Activated naive CD4-positive, alpha-beta T cell treated with anti-CD3 and anti-CD28 coated beads, Interleukin-2, amount 10 ng/mL, durations not matched to agents 7 days and 5 days (primary cell): ENCODE measurements at regions not wholly inside any gene's neighbourhood (a gene's known extent, or its start where the extent isn't known, plus 50 kb on each side); places are given as distances from the start of the nearest gene placed in this dataset.

Experiments
- CTCF ChIA-PET: fragments of 350-600 bp; sonication (Branson Sonifier 250); formaldehyde crosslinking; loops from one replicate; lab custom pipeline; 2021; ENCODE audit warnings: antibody characterized with exemption; lab: Charles Lee
- DNase-seq: peaks from one replicate; pipeline ENCODE4 v3.0.0-alpha.2; 2020
- H3K27ac Mint-ChIP-seq: one replicate; pipeline ENCODE4 v1.8.0; 2021; ENCODE audit warnings: mild to moderate bottlenecking, moderate library complexity, mixed read lengths
- H3K27me3 Mint-ChIP-seq: one replicate; pipeline ENCODE4 v1.8.0; 2021; ENCODE audit warnings: mild to moderate bottlenecking, mixed read lengths
- H3K36me3 Mint-ChIP-seq: one replicate; pipeline ENCODE4 v1.8.0; 2021; ENCODE audit warnings: mixed read lengths
- H3K4me1 Mint-ChIP-seq: one replicate; pipeline ENCODE4 v1.8.0; 2021; ENCODE audit warnings: mixed read lengths
- H3K4me3 Mint-ChIP-seq: one replicate; pipeline ENCODE4 v1.8.0; 2021; ENCODE audit warnings: mild to moderate bottlenecking, moderate library complexity, mixed read lengths
- H3K9me3 Mint-ChIP-seq: one replicate; pipeline ENCODE4 v1.8.0; 2021; ENCODE audit warnings: mixed read lengths

- Mint-ChIP-seq H3K27me3 (no peaks in the 10 kb centered on the region), H3K4me3 (no peak overlapping the region), H3K9me3 (peaks cover 8% of the 10 kb centered on the region), H3K36me3 (no peaks in the 10 kb centered on the region), H3K27ac (no peak overlapping the region), H3K4me1 (no peaks in the 10 kb centered on the region)
- CTCF ChIA-PET: no interaction called here
- DNase-seq: no peak
Measured at GRCh38 chr18:56267334-56267733, 371.1 kb downstream of the TXNL1 start.

DNA sequence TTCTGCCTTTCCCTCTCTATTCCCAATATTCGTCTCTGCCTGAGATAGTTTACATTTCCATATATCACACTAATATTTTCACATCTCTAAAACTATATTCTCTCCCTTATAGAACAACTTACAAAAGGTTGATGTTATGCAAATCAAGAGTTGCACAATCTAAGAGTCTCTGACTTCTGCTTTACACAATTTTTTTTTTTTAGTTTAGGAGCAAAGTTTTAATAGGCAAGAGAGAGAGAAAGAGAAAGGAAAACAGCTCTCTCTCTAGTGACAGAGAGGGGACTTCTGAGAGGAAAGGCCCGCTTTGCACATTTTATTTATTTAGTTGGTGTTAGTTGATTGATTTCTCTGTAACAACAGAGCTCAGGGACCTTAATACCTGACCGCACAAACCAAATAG is 380.2 kb downstream of the TXNL1 start:
- H3K9me3 Mint-ChIP-seq: no peaks in the 10 kb centered on the region
- no peak overlapping the region for H3K4me3 Mint-ChIP-seq
- DNase-seq: no peak
- no peak overlapping the region for H3K27ac Mint-ChIP-seq
- CTCF ChIA-PET: no interaction called here
- no peaks in the 10 kb centered on the region for H3K4me1 Mint-ChIP-seq
- H3K36me3 Mint-ChIP-seq: no peaks in the 10 kb centered on the region
- H3K27me3 Mint-ChIP-seq: no peaks in the 10 kb centered on the region

DNA sequence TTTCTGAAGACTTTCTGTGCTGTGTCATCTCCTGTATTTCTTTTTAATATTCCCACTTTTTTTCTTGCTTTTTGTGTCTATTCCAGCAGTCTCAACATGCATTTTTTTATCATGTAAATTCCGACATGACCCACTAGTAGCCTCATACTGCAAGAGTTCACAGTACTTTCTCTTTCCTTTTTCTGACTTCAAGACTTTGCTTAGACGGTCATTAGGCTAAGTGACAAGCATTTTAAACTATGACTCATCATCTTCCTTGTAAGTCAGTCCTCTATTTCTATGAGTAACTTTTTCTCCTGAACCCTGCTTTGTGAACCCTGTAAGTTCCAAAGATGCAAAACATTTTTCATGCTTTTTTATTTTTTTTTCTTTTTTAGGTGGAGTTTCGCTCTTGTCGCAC is 381.2 kb downstream of the TXNL1 start:
- H3K4me3 Mint-ChIP-seq: no peak overlapping the region
- H3K27ac Mint-ChIP-seq: no peak overlapping the region
- CTCF ChIA-PET: no interaction called here
- no peaks in the 10 kb centered on the region for H3K27me3 Mint-ChIP-seq
- H3K4me1 Mint-ChIP-seq: no peaks in the 10 kb centered on the region
- no peak for DNase-seq
- H3K36me3 Mint-ChIP-seq: no peaks in the 10 kb centered on the region
- no peaks in the 10 kb centered on the region for H3K9me3 Mint-ChIP-seq

GRCh38 chr18:56256659-56257058 is 381.7 kb downstream of the TXNL1 start:
- H3K9me3 Mint-ChIP-seq: no peaks in the 10 kb centered on the region
- H3K4me1 Mint-ChIP-seq: no peaks in the 10 kb centered on the region
- H3K36me3 Mint-ChIP-seq: no peaks in the 10 kb centered on the region
- H3K27me3 Mint-ChIP-seq: no peaks in the 10 kb centered on the region
- DNase-seq: no peak
- no peak overlapping the region for H3K27ac Mint-ChIP-seq
- CTCF ChIA-PET: no interaction called here
- H3K4me3 Mint-ChIP-seq: no peak overlapping the region

DNA sequence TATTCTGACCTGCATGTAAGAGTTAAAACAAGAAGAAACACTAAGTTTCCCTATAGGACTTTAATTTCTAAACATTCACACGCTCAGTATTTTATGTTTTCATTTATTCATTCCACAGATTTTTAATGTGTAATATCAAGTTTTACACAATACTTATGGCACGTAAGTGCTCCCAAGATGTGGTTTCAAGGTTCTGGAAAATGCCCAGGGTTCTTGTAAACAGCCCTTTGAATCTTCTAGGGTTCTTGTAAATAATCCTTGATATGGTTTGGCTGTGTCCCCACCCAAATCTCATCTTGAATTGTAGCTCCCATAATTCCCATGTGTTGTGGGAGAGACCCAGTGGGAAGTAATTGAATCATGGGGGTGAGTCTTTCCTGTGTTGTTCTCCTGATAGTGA is 383.0 kb downstream of the TXNL1 start:
- no peaks in the 10 kb centered on the region for H3K9me3 Mint-ChIP-seq
- CTCF ChIA-PET: no interaction called here
- H3K4me3 Mint-ChIP-seq: no peak overlapping the region
- H3K36me3 Mint-ChIP-seq: no peaks in the 10 kb centered on the region
- DNase-seq: no peak
- H3K27ac Mint-ChIP-seq: no peak overlapping the region
- no peaks in the 10 kb centered on the region for H3K4me1 Mint-ChIP-seq
- H3K27me3 Mint-ChIP-seq: no peaks in the 10 kb centered on the region

- CTCF ChIA-PET: no interaction called here
- no peak overlapping the region for H3K27ac Mint-ChIP-seq
- H3K27me3 Mint-ChIP-seq: no peaks in the 10 kb centered on the region
- no peaks in the 10 kb centered on the region for H3K36me3 Mint-ChIP-seq
- peaks cover 6% of the 10 kb centered on the region for H3K4me1 Mint-ChIP-seq
- no peak overlapping the region for H3K4me3 Mint-ChIP-seq
- no peak for DNase-seq
- no peaks in the 10 kb centered on the region for H3K9me3 Mint-ChIP-seq
Measured at GRCh38 chr18:56252456-56252855, 385.9 kb downstream of the TXNL1 start.

GRCh38 chr18:56248610-56249235 is 389.7 kb downstream of the TXNL1 start:
- Mint-ChIP-seq H3K4me3 (no peak overlapping the region), H3K27ac (no peak overlapping the region), H3K36me3 (no peaks in the 10 kb centered on the region), H3K27me3 (no peaks in the 10 kb centered on the region), H3K9me3 (no peaks in the 10 kb centered on the region), H3K4me1 (peaks cover 6% of the 10 kb centered on the region)
- DNase-seq: no peak
- CTCF ChIA-PET: no interaction called here

DNA sequence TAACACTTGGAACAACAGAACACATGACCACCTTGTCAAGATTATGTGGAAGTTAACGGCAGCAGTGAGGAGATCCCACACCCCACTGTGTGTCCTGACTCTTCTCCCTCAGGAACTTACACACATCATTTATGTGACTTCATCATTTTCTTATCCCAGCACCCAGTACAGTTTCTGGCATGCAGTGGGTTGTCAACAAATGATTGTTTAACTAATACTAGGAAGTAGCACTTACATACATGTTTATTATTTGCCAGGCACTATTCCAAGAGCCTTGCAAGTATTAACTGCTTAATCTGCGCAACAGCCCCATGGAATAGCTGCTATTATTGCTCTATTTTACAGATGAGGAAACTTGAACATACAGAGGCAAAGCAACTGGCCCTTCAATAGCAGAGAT is 391.5 kb downstream of the TXNL1 start:
- Mint-ChIP-seq H3K4me3 (no peak overlapping the region), H3K36me3 (no peaks in the 10 kb centered on the region), H3K4me1 (peaks cover 6% of the 10 kb centered on the region), H3K9me3 (peaks cover 2% of the 10 kb centered on the region), H3K27ac (no peak overlapping the region), H3K27me3 (no peaks in the 10 kb centered on the region)
- CTCF ChIA-PET: no interaction called here
- DNase-seq: no peak

DNA sequence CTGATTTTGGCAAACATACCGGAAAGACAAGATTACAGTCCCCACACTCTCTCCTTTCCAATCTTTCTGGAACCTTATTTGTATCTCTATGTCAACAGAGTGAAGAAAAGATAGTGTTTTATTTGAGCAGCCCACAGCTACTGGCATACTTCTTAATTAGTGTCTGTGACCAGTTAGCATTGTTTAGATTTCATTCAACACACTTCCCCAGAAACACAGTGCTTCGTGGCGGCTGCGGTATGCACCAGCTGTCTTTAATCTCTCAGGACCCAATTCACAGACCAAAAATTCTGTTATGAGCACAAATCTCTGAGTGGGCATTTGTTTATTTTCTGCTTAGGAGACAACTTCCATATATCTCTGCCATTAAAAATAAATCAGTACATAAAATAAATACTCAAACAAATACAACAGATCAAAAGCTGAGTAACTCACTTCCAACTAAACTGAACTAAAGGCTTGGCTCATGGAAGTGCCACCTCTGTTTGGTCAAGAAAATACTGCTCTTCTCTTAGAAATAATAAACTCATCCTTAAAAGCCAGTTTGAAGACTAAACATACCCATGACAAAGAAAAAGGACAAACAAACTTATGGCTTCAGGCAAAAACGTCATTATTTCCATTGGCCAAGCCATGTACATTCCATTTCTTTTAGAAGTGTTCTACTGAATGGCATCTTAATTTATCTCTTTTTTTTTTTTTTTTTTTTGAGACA is 392.4 kb downstream of the TXNL1 start:
- H3K9me3 Mint-ChIP-seq: peaks cover 2% of the 10 kb centered on the region
- no peak overlapping the region for H3K4me3 Mint-ChIP-seq
- CTCF ChIA-PET: interaction anchor here (0.7 kb wide), 1 partner anchor 10 kb away, joined by 3 read pairs; no protein-coding TSS in a partner anchor
- H3K4me1 Mint-ChIP-seq: peaks cover 6% of the 10 kb centered on the region
- H3K36me3 Mint-ChIP-seq: no peaks in the 10 kb centered on the region
- no peak for DNase-seq
- H3K27me3 Mint-ChIP-seq: no peaks in the 10 kb centered on the region
- H3K27ac Mint-ChIP-seq: peak overlapping the region; percentile 39

DNA sequence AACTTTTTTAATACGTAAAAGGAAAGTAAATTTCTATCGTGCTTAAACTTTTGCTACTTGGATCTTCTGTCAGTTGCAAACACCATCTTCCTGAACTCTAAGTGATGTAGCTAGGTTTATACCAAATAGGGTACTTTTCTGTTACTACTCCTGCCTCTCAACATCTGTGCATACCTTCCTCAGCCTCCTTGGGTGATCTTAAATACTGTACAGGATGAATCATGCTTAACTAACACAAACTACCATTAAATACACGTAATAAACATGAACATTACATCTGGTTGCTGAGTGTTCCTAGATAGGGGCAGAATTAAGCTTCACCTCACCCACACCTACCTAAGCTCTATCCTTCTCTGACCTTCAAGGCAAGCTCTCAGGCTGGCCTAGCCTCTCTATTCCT is 398.0 kb downstream of the TXNL1 start:
- Mint-ChIP-seq H3K27ac (no peak overlapping the region), H3K4me1 (no peaks in the 10 kb centered on the region), H3K27me3 (peaks cover 4% of the 10 kb centered on the region), H3K36me3 (no peaks in the 10 kb centered on the region), H3K9me3 (peaks cover 4% of the 10 kb centered on the region), H3K4me3 (no peak overlapping the region)
- CTCF ChIA-PET: no interaction called here
- DNase-seq: no peak

- H3K4me1 Mint-ChIP-seq: no peaks in the 10 kb centered on the region
Measured at GRCh38 chr18:56238576-56238975, 399.8 kb downstream of the TXNL1 start.

DNA sequence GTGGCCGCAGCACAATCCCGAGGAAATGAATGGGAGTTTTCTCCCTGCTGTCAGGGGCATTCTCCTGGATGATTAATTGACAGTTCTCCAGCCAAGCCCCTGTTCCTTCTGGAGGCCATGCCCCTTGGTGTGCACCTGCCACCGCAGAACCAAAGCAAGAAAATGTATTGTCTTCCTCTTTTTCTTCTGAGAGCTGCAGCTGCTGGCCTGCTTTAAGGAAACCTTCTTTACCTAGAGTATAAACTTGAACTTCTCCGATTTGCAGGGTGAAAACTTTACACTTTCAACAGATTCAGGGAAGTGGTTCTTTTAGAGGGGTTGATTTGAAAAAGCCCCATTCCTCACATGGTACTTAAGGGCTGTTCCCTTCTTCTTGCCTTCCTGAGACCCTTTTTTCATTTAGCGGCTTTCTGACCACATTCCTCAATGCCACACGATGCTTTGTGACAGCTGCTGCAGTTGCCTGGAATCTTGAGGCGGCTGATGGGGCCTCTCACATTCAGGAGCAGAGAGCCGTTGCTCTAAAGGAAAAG is 402.8 kb downstream of the TXNL1 start:
- Mint-ChIP-seq H3K4me3 (no peak overlapping the region), H3K27ac (no peak overlapping the region), H3K27me3 (peaks cover 8% of the 10 kb centered on the region), H3K36me3 (no peaks in the 10 kb centered on the region), H3K9me3 (peaks cover 3% of the 10 kb centered on the region), H3K4me1 (no peaks in the 10 kb centered on the region)
- CTCF ChIA-PET: interaction anchor here (0.7 kb wide), 1 partner anchor 10 kb away, joined by 3 read pairs; no protein-coding TSS in a partner anchor
- no peak for DNase-seq

More at GRCh38 chr18:56238576-56238975, 399.8 kb downstream of the TXNL1 start:
- H3K27ac Mint-ChIP-seq: no peak overlapping the region
- peaks cover 4% of the 10 kb centered on the region for H3K9me3 Mint-ChIP-seq
- no peaks in the 10 kb centered on the region for H3K36me3 Mint-ChIP-seq
- CTCF ChIA-PET: no interaction called here
- no peak overlapping the region for H3K4me3 Mint-ChIP-seq
- peaks cover 8% of the 10 kb centered on the region for H3K27me3 Mint-ChIP-seq
- no peak for DNase-seq

- no peaks in the 10 kb centered on the region for H3K36me3 Mint-ChIP-seq
- DNase-seq: no peak
- H3K4me3 Mint-ChIP-seq: no peak overlapping the region
- CTCF ChIA-PET: no interaction called here
- H3K27ac Mint-ChIP-seq: no peak overlapping the region
- H3K4me1 Mint-ChIP-seq: no peaks in the 10 kb centered on the region
- H3K9me3 Mint-ChIP-seq: peaks cover 4% of the 10 kb centered on the region
- peaks cover 8% of the 10 kb centered on the region for H3K27me3 Mint-ChIP-seq
Measured at GRCh38 chr18:56235071-56235470, 403.3 kb downstream of the TXNL1 start.

GRCh38 chr18:56233595-56233994 is 404.8 kb downstream of the TXNL1 start:
- Mint-ChIP-seq H3K27me3 (peaks cover 8% of the 10 kb centered on the region), H3K36me3 (no peaks in the 10 kb centered on the region), H3K27ac (no peak overlapping the region), H3K9me3 (peaks cover 4% of the 10 kb centered on the region), H3K4me1 (no peaks in the 10 kb centered on the region), H3K4me3 (no peak overlapping the region)
- DNase-seq: no peak
- CTCF ChIA-PET: no interaction called here

- no peak for DNase-seq
- no peak overlapping the region for H3K27ac Mint-ChIP-seq
- peaks cover 2% of the 10 kb centered on the region for H3K9me3 Mint-ChIP-seq
- no peak overlapping the region for H3K4me3 Mint-ChIP-seq
- CTCF ChIA-PET: no interaction called here
- H3K4me1 Mint-ChIP-seq: no peaks in the 10 kb centered on the region
- no peaks in the 10 kb centered on the region for H3K27me3 Mint-ChIP-seq
- no peaks in the 10 kb centered on the region for H3K36me3 Mint-ChIP-seq
Measured at GRCh38 chr18:56226025-56226424, 412.4 kb downstream of the TXNL1 start.
